ENCODE measurements at regions not wholly inside any gene's neighbourhood (a gene's known extent, or its start where the extent isn't known, plus 50 kb on each side); places are given as distances from the start of the nearest gene placed in this dataset.

DNA sequence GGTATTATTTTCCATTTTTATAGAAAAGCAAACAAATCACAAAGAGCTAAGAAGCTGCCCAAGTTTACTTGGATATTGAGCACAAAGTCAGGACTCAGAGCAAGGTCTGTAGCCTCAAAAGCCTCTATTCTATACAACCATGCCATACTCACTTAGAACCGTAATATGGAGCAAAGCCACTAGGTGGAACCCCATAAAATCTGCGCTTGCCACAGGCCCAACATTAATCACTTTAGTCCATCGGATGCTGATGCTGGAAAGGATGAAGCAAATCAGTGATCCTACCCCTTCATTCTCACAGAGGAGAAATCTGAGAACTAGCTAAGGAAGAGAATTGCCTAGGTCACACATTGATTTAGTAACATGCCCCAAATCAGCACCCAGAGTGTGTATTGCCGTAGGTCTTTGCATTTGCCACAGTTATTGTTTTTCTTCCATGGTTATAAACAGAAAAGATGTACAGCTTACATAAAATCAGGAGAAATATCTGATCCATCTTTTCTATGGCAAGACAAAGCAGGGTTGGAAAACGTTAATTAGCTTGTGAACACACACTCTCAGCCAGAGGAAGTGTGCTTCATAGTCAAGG lies 56.7 kb upstream of the RAB38 start:
- DNase-seq (peak; percentile 2 to 11), ATAC-seq (peak; percentile 75)
- peaks cover 29 to 40% of the 10 kb centered on the region in 2 donors for H3K9me3 Mint-ChIP-seq
- no peak overlapping the region for H3K27ac Mint-ChIP-seq
- H3K27me3 Mint-ChIP-seq: no peaks in the 10 kb centered on the region
- no peaks in the 10 kb centered on the region for H3K4me1 Mint-ChIP-seq
- H3K4me3 Mint-ChIP-seq: no peak overlapping the region

DNA sequence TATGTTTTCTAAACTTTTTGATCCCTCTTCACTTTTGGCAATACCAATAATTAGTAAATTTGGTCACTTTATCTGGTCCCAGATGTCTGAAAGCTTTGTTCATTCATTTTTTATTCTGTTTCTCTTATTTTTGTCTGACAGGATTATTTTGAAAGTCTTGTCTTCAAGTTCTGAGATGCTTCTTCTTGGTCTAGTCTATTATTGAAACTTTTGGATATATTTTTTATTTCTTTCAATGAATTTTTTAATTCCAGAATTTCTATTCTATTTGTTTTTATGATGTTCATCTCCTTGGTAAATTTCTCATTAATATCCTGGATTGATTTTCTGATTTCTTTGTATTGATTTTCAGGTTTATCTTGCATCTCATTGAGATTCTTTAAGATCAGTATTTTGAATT lies 54.1 kb upstream of the RAB38 start:
- Mint-ChIP-seq H3K27me3 (no peaks in the 10 kb centered on the region), H3K4me3 (no peak overlapping the region), H3K4me1 (no peaks in the 10 kb centered on the region), H3K9me3 (peaks cover 44 to 56% of the 10 kb centered on the region in 2 donors), H3K27ac (no peak overlapping the region)
- DNase-seq (no peak), ATAC-seq (no peak)
